GM12878 (cell line): ENCODE measurements at regions not wholly inside any gene's neighbourhood (a gene's known extent, or its start where the extent isn't known, plus 50 kb on each side); places are given as distances from the start of the nearest gene placed in this dataset.

ENCODE experiments used
- ATAC-seq: fragments of 200-7000 bp; cut with Tn5 transposase; 3 replicates; pipeline ENCODE4 v1.9.1; 2020; ENCODE audit warnings: mild to moderate bottlenecking, moderate library complexity
- BruUV-seq: library from RNA; stranded (reverse); fragments of 400-500 nt; replicated peaks from 2 replicates; lab custom pipeline; 2021; lab: Mats Ljungman, UMichigan
- CTCF ChIA-PET: fragments of 300-600 bp; sonication (Branson Sonifier 250); formaldehyde crosslinking; extraction: SDS; loops from one replicate; lab custom pipeline; 2021; ENCODE audit warnings: inconsistent platforms; lab: Yijun Ruan, JAX
- POLR2A ChIA-PET: fragments of 350-600 bp; formaldehyde crosslinking; extraction: SDS; loops from one replicate; lab custom pipeline; 2021; ENCODE audit warnings: inconsistent platforms; lab: Charles Lee
- RAD21 ChIA-PET: fragments of 300-600 bp; sonication (Branson Sonifier 250); formaldehyde crosslinking; loops from one replicate; lab custom pipeline; 2023; ENCODE audit warnings: antibody characterized with exemption; ENCODE audit not compliant: unreplicated experiment; lab: Charles Lee
- SMC1A ChIA-PET: fragments of 300-600 bp; sonication (Branson Sonifier 250); formaldehyde crosslinking; loops from one replicate; lab custom pipeline; 2023; ENCODE audit not compliant: unreplicated experiment, uncharacterized antibody; lab: Charles Lee
- DNase-seq: peaks from one replicate; pipeline ENCODE4 v3.0.0-alpha.2; 2011; ENCODE audit warnings: low read depth, low spot score
- FAIRE-seq: peaks from 3 replicates; lab custom pipeline; 2011; peaks lifted over from hg19 to GRCh38; lab: Jason Lieb, UNC
- H2AFZ ChIP-seq: 2 replicates; pipeline ENCODE4 v1.6.0; 2011; ENCODE audit warnings: low read depth, low read length, control low read depth; ENCODE audit not compliant: control insufficient read depth
- H3K27ac ChIP-seq: 2 replicates; pipeline ENCODE4 v1.5.1; 2011; ENCODE audit warnings: control low read depth; ENCODE audit not compliant: control insufficient read depth, insufficient read depth
- H3K27me3 ChIP-seq, 2 experiments: replicated peaks in 1 of 2; 2 replicates each; pipeline versions ENCODE4 v1.6.0 to v1.6.1; 2011; ENCODE audit warnings: low read length in 1 of 2; ENCODE audit not compliant: control insufficient read depth in 2 of 2, insufficient read depth in 2 of 2
- H3K36me3 ChIP-seq, 2 experiments: 2 replicates each; pipeline ENCODE4 v1.5.1; 2011; ENCODE audit warnings: low read length in 1 of 2; ENCODE audit not compliant: control insufficient read depth in 2 of 2, insufficient read depth in 2 of 2
- H3K4me1 ChIP-seq: 2 replicates; pipeline ENCODE4 v1.6.1; 2011; ENCODE audit warnings: mild to moderate bottlenecking, low read length, moderate library complexity, mixed read lengths; ENCODE audit not compliant: control insufficient read depth, insufficient read depth
- H3K4me2 ChIP-seq: 2 replicates; pipeline ENCODE4 v1.6.0; 2011; ENCODE audit warnings: control low read depth; ENCODE audit not compliant: control insufficient read depth, insufficient read depth
- H3K4me3 ChIP-seq: fragments of 200-600 bp; sonication (generic); 2 replicates; pipeline ENCODE4 v1.5.1; 2016
- H3K79me2 ChIP-seq: 2 replicates; pipeline ENCODE4 v1.6.0; 2011; ENCODE audit warnings: low read length; ENCODE audit not compliant: control insufficient read depth, insufficient read depth
- H3K9ac ChIP-seq: 2 replicates; pipeline ENCODE4 v1.8.0; 2011; ENCODE audit warnings: low read length, control low read depth, mixed read lengths; ENCODE audit not compliant: control insufficient read depth, insufficient read depth
- H3K9me3 ChIP-seq: replicated peaks from 3 replicates; pipeline ENCODE4 v1.5.1; 2011; ENCODE audit warnings: mild to moderate bottlenecking, low read length; ENCODE audit not compliant: control insufficient read depth, insufficient read depth
- H4K20me1 ChIP-seq: 2 replicates; pipeline ENCODE4 v1.6.0; 2011; ENCODE audit not compliant: control insufficient read depth, insufficient read depth
- CEBPB ChIP-seq, 2 experiments: fragments of 150-350 bp in 1 of 2; IDR thresholded peaks; 2 replicates each; pipeline ENCODE4 v1.6.1; 2012 to 2014; ENCODE audit warnings: low read depth in 2 of 2, low read length in 2 of 2, borderline replicate concordance in 1 of 2, inconsistent platforms in 1 of 2
- CREM ChIP-seq: IDR thresholded peaks from 2 replicates; pipeline ENCODE4 v1.6.1; 2014; ENCODE audit warnings: antibody characterized with exemption, low read depth
- E2F8 ChIP-seq: fragments of 450-650 bp; IDR thresholded peaks from 2 replicates; pipeline ENCODE4 v1.6.1; 2018; ENCODE audit warnings: mild to moderate bottlenecking, low read depth, moderate library complexity; ENCODE audit not compliant: partially characterized antibody
- EGR1 ChIP-seq, 2 experiments: IDR thresholded peaks; 1 replicate in 1 of 2; 2 replicates in 1 of 2; pipeline ENCODE4 v1.6.1; 2011 to 2012; ENCODE audit warnings: low read depth in 2 of 2, low read length in 2 of 2, borderline replicate concordance in 1 of 2, mild to moderate bottlenecking in 1 of 2, moderate library complexity in 1 of 2
- ETV6 ChIP-seq, 2 experiments: fragments of 450-650 bp in 1 of 2; IDR thresholded peaks in 1 of 2; conservative IDR thresholded peaks in 1 of 2; 2 replicates each; pipeline ENCODE4 v1.6.1; 2014; ENCODE audit warnings: antibody characterized with exemption in 1 of 2, borderline replicate concordance in 1 of 2, low read depth in 1 of 2, mild to moderate bottlenecking in 1 of 2, moderate library complexity in 1 of 2
- IKZF2 ChIP-seq, 2 experiments: fragments of 450-650 bp; IDR thresholded peaks; 2 replicates each; pipeline ENCODE4 v1.6.1; 2017; ENCODE audit warnings: mild to moderate bottlenecking in 2 of 2, moderate library complexity in 2 of 2
- RELA ChIP-seq: fragments of 450-650 bp; IDR thresholded peaks from 2 replicates; pipeline ENCODE4 v1.8.0; 2014; ENCODE audit warnings: borderline replicate concordance; ENCODE audit not compliant: partially characterized antibody
- RUNX3 ChIP-seq: IDR thresholded peaks from 2 replicates; pipeline ENCODE4 v1.6.1; 2012; ENCODE audit warnings: low read length, inconsistent platforms
- SIN3A ChIP-seq: IDR thresholded peaks from 2 replicates; pipeline ENCODE4 v1.6.1; 2012; ENCODE audit warnings: low read depth, low read length, improper control_type of control experiment
- STAT3 ChIP-seq: IDR thresholded peaks from 2 replicates; pipeline ENCODE4 v1.6.1; 2011; ENCODE audit warnings: low read depth, low read length, improper control_type of control experiment
- WGBS: methylation state at CpG from one replicate; pipeline ENCODE4 v1.1.6; 2016; ENCODE audit warnings: low lambda C conversion rate; ENCODE audit not compliant: insufficient replicate concordance, insufficient coverage; ENCODE audit errors: missing lambda C conversion rate; 5-methylcytosine and 5-hydroxymethylcytosine counted together
- in situ Hi-C: fragments of 300-500 bp; cut with MboI; formaldehyde crosslinking; loops from 9 replicates; pipeline ENCODE4 v1.14.3; 2018; ENCODE audit warnings: mixed read lengths
- intact Hi-C: fragments of 100-400 bp; cut with micrococcal nuclease; formaldehyde crosslinking; loops from one replicate; pipeline ENCODE4 v1.14.2; 2022; ENCODE audit not compliant: unreplicated experiment
- TF ChIP-seq, protein P1 (sequence below): fragments of 450-650 bp; IDR thresholded peaks from 2 replicates; pipeline ENCODE4 v1.6.1; 2017; ENCODE audit warnings: low read depth, mild to moderate bottlenecking, moderate library complexity
- TF ChIP-seq, protein P2 (sequence below): IDR thresholded peaks from 2 replicates; pipeline ENCODE4 v1.6.1; 2012; ENCODE audit warnings: low read depth, low read length, improper control_type of control experiment
- TF ChIP-seq, protein P3 (sequence below): fragments of 450-650 bp; IDR thresholded peaks from 2 replicates; pipeline ENCODE4 v1.6.1; 2017; ENCODE audit warnings: mild to moderate bottlenecking, moderate library complexity
- TF ChIP-seq, protein P4 (sequence below): fragments of 450-650 bp; IDR thresholded peaks from 2 replicates; pipeline ENCODE4 v1.6.1; 2016; ENCODE audit warnings: mild to moderate bottlenecking

DNA sequence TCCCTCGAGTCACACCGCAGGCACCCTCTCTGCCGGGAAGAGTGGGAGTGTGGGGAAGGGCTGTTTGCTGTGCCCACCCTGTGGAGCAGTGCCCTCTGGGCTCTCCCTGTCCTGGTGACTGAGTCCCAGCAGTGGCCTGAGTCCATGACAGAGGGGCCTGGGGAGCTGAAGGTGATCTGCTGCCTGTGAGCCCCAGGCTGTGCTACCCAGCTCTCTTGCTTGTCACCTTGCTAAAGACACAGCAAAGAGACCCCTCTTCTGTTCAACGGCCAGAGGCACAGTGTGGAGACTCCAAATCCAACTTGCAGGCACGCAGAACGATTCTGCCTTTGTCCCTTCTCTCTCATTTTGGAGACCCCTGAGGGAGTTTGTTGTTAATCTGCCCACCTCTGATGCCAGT is 232.6 kb downstream of the OPA1 start:
- no peak overlapping the region for H3K4me2 ChIP-seq
- POLR2A ChIA-PET = no interaction called here
- no peak for TF ChIP-seq RELA
- TF ChIP-seq EGR1 (IDR thresholded peaks at IDR 0.05; ENCODE audit: borderline replicate concordance in 1 of 2, low read depth in 2 of 2, low read length in 2 of 2) = no peak
- TF ChIP-seq, protein P1, sequence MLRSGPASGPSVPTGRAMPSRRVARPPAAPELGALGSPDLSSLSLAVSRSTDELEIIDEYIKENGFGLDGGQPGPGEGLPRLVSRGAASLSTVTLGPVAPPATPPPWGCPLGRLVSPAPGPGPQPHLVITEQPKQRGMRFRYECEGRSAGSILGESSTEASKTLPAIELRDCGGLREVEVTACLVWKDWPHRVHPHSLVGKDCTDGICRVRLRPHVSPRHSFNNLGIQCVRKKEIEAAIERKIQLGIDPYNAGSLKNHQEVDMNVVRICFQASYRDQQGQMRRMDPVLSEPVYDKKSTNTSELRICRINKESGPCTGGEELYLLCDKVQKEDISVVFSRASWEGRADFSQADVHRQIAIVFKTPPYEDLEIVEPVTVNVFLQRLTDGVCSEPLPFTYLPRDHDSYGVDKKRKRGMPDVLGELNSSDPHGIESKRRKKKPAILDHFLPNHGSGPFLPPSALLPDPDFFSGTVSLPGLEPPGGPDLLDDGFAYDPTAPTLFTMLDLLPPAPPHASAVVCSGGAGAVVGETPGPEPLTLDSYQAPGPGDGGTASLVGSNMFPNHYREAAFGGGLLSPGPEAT = no peak
- TF ChIP-seq ETV6 (conservative IDR thresholded peaks at IDR 0.05 in 1 of 2, IDR thresholded peaks at IDR 0.05 in 1 of 2; ENCODE audit: borderline replicate concordance in 1 of 2, low read depth in 1 of 2) = no peak
- TF ChIP-seq IKZF2 (IDR thresholded peaks at IDR 0.05) = no peak
- no peak for TF ChIP-seq CREM
- TF ChIP-seq, protein P2, sequence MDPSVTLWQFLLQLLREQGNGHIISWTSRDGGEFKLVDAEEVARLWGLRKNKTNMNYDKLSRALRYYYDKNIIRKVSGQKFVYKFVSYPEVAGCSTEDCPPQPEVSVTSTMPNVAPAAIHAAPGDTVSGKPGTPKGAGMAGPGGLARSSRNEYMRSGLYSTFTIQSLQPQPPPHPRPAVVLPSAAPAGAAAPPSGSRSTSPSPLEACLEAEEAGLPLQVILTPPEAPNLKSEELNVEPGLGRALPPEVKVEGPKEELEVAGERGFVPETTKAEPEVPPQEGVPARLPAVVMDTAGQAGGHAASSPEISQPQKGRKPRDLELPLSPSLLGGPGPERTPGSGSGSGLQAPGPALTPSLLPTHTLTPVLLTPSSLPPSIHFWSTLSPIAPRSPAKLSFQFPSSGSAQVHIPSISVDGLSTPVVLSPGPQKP = no peak
- no peak for TF ChIP-seq RUNX3
- TF ChIP-seq E2F8 = no peak
- no peak for TF ChIP-seq STAT3
- no peak for TF ChIP-seq SIN3A
- TF ChIP-seq, protein P3, sequence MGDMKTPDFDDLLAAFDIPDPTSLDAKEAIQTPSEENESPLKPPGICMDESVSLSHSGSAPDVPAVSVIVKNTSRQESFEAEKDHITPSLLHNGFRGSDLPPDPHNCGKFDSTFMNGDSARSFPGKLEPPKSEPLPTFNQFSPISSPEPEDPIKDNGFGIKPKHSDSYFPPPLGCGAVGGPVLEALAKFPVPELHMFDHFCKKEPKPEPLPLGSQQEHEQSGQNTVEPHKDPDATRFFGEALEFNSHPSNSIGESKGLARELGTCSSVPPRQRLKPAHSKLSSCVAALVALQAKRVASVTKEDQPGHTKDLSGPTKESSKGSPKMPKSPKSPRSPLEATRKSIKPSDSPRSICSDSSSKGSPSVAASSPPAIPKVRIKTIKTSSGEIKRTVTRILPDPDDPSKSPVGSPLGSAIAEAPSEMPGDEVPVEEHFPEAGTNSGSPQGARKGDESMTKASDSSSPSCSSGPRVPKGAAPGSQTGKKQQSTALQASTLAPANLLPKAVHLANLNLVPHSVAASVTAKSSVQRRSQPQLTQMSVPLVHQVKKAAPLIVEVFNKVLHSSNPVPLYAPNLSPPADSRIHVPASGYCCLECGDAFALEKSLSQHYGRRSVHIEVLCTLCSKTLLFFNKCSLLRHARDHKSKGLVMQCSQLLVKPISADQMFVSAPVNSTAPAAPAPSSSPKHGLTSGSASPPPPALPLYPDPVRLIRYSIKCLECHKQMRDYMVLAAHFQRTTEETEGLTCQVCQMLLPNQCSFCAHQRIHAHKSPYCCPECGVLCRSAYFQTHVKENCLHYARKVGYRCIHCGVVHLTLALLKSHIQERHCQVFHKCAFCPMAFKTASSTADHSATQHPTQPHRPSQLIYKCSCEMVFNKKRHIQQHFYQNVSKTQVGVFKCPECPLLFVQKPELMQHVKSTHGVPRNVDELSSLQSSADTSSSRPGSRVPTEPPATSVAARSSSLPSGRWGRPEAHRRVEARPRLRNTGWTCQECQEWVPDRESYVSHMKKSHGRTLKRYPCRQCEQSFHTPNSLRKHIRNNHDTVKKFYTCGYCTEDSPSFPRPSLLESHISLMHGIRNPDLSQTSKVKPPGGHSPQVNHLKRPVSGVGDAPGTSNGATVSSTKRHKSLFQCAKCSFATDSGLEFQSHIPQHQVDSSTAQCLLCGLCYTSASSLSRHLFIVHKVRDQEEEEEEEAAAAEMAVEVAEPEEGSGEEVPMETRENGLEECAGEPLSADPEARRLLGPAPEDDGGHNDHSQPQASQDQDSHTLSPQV = no peak
- TF ChIP-seq CEBPB (IDR thresholded peaks at IDR 0.05; ENCODE audit: borderline replicate concordance in 1 of 2, low read depth in 2 of 2, low read length in 2 of 2) = no peak
- TF ChIP-seq, protein P4, sequence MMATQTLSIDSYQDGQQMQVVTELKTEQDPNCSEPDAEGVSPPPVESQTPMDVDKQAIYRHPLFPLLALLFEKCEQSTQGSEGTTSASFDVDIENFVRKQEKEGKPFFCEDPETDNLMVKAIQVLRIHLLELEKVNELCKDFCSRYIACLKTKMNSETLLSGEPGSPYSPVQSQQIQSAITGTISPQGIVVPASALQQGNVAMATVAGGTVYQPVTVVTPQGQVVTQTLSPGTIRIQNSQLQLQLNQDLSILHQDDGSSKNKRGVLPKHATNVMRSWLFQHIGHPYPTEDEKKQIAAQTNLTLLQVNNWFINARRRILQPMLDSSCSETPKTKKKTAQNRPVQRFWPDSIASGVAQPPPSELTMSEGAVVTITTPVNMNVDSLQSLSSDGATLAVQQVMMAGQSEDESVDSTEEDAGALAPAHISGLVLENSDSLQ = no peak

More for the DNA sequence above, 232.6 kb downstream of the OPA1 start:
- H3K27me3 ChIP-seq = no peaks in the 10 kb centered on the region; a peak in 1 of 4 replicates
- H3K9ac ChIP-seq = no peak overlapping the region
- in situ Hi-C loops (no loop called here), intact Hi-C loops (no loop called here)
- H3K4me3 ChIP-seq = no peak overlapping the region
- H3K4me1 ChIP-seq = no peaks in the 10 kb centered on the region
- H3K79me2 ChIP-seq = no peaks in the 10 kb centered on the region
- no peak overlapping the region for H2AFZ ChIP-seq
- ChIA-PET CTCF (no interaction called here), RAD21 (no interaction called here), SMC1A (no interaction called here)
- no TSS peak for BruUV-seq
- DNase-seq (no peak), FAIRE-seq (no peak), ATAC-seq (no peak)
- WGBS = 46% methylated on average over 6 of the region's 6 CpGs
- H3K9me3 ChIP-seq = no peaks in the 10 kb centered on the region; the same call in 2 of the 3 replicates
- H4K20me1 ChIP-seq = no peaks in the 10 kb centered on the region
- no peak overlapping the region for H3K27ac ChIP-seq
- no peaks in the 10 kb centered on the region for H3K36me3 ChIP-seq
